Stimulated activated CD8-positive, alpha-beta memory T cell treated with anti-CD3 and anti-CD28 coated beads, Interleukin-12 subunit alpha, Interleukin-12 subunit beta, amount 100 ng/mL, for 4 hours (primary cell): ENCODE measurements at regions not wholly inside any gene's neighbourhood (a gene's known extent, or its start where the extent isn't known, plus 50 kb on each side); places are given as distances from the start of the nearest gene placed in this dataset.
"Not testable (repeated sequence)": the region's sequence is repeated elsewhere in the genome, so short reads cannot be mapped to it uniquely, and the experiment has no call there.

Source experiments
- DNase-seq: peaks from one replicate; pipeline ENCODE4 v3.0.0-alpha.2; 2020; ENCODE audit warnings: low read depth

- no peak for DNase-seq
These were observed 191.5 kb upstream of the NR2F2 start for GRCh38 chr15:96138985-96139384.

GRCh38 chr15:96142498-96142897 lies 188.0 kb upstream of the NR2F2 start:
- DNase-seq = no peak

DNA sequence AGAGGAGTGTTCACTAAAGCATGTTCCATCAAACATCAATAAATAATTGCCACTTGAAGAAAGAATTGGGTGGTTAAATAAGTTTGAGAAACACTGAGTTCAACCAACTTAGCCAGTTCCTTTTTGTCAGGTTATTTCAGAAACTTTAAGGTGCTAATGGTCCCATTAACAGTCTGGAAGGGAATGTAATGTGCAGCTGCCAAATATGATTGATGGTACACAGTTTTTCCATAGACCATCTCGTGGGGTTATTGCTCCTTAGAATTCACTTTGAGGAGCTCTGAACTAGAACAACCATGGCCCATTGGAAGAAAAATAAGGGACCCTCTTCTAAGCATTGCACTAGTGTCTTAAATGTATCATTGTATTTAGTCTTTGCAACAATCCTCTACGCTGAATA lies 185.8 kb upstream of the NR2F2 start:
- no peak for DNase-seq

DNA sequence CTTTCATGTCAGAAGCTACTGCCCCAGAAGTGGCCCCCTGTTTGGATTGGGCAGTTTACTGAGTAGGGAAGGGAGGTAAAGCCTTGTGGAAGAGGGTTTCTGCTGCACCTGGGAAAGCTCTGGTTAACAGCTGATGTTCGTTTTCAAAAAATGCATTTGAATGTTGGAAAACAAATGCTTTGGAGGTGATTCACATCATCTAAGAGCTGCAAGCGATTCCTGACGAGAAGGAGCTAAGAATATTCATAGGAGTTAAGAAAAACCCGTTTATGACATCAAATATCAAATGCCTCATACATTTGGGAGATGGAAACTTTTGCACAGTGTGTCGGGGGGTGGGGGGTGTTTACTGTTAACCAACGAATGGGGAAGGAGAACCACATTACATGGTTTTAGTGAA lies 183.8 kb upstream of the NR2F2 start:
- no peak for DNase-seq

DNA sequence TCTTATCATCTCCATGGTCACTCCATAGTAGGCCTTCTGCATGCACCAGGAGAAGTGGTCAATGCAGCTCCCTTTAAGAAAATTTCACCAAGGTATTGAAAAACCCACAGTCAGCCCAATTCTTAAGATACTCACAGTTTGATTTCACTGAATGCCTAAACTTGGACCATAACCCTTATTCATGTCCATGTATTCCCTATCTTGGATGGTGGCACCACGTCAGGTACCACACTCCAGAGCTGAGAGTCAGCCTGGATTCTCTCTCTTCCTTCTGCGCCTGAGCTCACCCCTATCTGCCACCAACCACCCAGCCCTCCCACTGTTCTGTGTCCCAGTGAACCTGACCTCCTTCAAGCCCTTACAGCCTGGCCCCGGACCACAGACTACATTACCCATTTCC lies 183.2 kb upstream of the NR2F2 start:
- DNase-seq = no peak

DNA sequence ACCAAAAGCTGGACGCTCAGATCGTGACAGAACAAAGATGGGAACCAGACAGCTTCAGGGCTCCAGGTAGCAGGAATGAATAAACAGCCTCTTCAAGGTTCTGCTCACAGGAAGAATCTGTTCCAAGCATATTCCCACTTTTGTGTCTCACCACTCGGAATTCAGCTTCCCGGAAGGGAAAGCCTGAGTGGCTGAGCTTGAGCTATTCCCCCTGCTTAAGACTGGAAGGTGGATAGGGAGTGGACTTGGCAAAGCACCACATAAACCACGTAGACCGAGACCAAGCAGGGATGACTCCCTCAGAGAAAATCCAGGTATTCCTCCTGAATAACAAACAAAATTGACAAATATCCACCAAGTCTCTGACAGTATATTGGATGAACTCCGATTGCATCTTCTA lies 180.2 kb upstream of the NR2F2 start:
- DNase-seq = no peak

DNA sequence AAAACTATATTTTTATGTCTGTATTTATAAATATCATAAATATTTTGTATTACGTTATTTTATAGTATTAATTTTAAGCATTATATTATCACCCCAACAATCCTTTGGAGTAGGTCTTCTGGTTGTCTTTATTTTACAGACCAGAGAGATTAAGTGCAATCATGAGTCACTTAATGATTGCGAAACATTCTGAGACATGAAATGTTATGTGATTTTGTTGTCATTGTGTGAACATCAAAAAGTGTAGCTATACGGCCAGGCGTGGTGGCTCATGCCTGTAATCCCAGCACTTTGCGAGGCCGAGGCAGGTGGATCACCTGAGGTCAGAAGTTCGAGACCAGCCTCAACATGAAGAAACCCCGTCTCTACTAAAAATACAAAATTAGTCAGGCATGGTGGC lies 178.8 kb upstream of the NR2F2 start:
- not testable (repeated sequence) for DNase-seq

DNA sequence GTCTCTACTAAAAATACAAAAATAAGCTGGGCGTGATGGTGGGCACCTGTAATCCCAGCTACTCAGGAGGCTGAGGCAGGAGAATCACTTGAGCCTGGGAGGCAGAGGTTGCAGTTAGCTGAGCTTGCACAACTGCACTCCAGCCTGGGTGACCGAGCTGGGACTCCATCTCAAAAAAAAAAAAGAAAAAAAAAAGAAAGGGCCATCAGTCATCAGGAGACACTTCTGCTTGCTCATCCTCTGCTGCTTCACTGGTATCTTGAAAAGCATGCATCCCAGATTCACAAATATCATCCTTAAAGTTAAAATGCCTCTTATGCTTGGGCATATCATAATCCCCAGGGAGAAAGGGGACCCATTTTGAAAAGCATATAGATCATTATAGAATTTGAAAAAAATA lies 176.6 kb upstream of the NR2F2 start:
- no peak for DNase-seq

DNA sequence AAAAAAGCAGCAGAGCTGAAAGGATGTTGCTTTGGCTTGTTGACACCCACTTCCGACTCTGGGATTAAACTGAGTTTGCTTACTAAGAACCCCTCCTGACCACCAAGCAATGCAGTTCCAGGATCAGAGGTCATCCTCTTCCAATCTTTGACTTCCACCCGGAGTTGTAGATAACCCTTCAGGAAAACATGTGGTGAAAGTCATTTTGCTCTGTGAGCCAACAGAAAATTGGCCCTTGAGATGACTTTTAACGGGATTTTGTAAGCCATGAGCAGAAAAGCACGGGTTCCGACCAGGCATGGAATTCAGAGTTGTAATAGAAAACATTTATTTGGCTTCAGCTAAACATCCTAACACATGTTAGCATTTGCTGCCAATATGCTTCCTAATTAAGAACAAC lies 171.6 kb upstream of the NR2F2 start:
- DNase-seq = no peak

GRCh38 chr15:96160269-96160668 lies 170.2 kb upstream of the NR2F2 start:
- DNase-seq = no peak

- no peak for DNase-seq
These were observed 169.7 kb upstream of the NR2F2 start for GRCh38 chr15:96160800-96161199.

DNA sequence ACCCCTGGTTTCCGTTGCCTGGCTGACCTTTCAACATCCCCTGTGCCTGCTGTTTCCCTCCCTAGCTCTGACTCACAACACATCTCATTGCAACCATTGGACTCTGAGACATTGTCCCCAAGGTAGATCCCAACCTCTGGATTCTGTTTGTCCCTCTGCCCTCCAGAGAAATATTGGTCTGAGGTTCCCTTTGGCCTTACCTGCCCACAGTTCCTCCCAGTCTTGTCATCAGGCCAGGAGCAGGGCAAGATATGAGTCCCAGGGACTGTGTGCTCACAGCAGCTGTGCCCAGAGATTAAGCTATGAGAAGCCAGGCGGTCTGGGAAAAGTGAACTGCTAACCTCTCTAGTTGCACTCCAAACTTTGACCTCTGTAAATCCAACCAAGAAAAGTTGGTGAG lies 168.2 kb upstream of the NR2F2 start:
- no peak for DNase-seq

GRCh38 chr15:96165081-96165480 lies 165.4 kb upstream of the NR2F2 start:
- DNase-seq = no peak

GRCh38 chr15:96165775-96166174 lies 164.7 kb upstream of the NR2F2 start:
- no peak for DNase-seq

GRCh38 chr15:96166223-96167200 lies 164.0 kb upstream of the NR2F2 start:
- no peak for DNase-seq

DNA sequence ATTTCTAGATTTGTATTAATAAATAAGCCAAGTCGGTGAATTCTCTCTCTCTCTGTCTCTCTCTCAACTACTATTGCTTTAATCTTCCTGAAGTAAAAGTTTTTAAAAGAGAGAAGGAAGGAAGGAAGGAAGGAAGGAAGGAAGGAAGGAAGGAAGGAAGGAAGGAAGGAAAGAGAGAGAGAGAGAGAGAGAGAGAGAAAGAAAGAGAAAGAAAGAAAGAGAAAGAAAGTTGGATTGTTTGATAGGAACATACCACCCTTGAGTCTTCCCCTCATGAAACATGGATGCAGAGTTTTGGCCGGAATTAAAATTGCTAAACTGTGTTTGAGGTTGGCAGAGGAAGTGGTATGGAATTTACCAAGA lies 159.9 kb upstream of the NR2F2 start:
- not testable (repeated sequence) for DNase-seq

DNA sequence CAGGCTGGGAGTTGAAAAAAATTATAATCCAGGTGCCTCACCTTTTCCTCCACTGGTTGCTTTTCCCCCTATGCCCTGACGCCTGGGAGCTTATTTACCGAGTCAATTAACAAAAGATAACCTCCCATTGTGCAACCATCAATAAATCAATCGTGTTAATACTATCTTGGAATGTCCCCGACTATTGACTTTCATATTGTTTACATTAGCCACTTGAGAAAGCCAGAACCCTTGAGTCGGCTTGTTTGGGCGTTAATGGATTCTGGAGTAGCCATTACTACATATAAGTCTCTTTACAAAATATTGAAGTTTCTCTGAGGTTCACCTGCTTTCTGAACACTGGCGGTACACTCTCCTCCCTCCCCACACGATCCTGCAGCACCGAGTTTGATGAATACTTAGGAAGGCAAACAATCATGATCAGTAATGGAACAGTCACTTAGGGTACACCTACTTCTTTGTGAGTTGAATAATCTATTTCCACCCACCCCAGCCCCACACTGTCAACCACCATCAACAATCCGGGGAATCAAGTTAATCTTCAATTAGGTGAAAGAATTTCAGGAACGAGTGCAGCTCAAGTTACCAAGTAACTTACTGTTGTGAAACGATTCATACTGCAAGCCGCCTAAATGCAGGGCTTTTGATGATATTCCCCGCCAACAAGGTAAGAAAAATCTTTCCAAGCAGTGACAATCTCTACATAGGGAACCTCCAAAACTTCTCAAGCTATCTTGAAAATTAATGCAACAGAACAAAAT lies 159.3 kb upstream of the NR2F2 start:
- DNase-seq = no peak

GRCh38 chr15:96171853-96172296 lies 158.6 kb upstream of the NR2F2 start:
- DNase-seq = no peak

DNA sequence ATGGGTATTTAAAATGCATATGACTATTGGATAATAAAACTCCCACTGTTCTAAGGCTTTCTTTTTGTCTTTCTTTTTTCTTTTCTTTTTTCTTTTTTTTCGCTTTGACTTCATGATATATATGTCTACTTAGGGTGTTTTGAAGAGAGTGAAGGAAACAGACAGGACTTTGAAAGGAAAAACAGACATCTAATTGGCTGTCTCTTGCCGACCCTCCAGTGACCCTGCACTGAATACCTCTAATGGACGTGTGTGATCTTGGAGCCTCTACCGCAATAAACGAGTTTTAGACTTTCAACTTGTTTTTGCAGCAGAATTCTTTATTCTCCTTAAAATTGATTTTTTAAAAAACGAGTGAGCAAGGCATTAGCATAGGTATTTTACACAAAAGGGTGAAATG lies 158.1 kb upstream of the NR2F2 start:
- DNase-seq = no peak

DNA sequence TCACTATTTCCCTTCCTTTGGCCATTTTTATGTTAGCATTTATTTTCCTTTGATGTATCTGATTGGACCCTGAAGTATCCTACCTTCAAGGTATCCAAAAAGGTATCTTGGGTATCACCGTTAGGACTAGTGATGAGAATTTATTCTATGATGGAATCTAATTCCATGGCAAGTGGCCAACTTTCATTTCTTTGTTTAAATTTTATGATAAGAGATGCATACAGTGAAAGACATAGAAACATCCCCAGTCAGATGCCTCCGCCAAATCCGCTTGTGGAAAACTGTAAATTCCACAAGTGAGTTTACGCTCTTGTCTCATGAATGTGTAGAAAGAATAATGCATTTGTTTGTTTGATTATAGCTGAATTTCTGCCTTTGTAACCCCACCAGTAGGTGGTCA lies 153.7 kb upstream of the NR2F2 start:
- DNase-seq = no peak

DNA sequence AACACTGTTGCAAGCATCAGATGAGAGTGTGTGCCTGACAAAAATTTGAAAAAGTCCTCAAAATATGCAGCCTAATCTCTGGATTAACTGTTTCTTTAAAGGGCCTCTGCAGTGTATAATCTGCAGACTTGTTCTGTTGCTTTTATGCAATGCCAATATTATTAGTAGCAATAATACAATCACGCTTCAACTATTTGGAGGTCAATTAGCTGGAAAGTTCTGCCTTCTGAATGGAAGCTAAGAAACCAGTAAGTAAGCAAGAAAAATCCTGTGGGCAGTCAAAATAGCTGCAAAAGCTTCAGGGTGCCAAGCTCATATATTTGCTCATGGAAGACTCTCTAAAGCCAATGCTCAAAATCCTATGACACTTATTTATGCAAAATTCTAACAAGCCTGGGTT lies 153.2 kb upstream of the NR2F2 start:
- no peak for DNase-seq

DNA sequence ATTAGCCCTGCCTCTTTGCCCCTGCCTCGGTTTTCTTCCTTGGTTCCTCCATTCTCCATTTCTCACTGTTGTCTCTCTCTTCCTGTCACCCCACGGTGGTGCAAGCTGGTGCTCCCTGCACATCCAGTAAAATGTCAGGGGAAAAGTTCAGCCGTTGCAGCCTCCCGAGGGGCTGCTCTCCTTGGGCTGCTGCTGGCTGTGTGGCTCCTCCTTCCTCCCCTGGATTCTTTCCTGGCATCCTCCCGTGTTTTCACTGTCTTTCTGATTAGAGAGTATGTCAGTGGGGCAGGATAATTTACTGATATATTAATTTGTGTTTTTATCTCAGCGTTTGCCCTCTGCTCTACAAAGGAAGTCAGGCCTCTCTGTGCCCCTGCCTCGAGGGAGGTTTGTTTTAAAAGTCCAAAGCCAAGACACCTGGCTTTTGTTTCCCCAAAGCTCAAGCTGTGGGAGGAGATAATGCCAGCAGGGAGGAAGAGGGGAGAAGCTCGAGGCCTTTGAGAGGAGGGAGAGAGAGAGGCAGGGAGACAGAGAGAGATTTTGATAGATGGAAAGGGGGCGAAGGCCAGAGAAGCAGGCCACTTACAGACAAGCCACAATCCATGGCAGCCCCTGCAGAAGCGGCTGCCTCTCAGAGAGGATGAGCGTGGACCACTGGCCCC lies 150.3 kb upstream of the NR2F2 start:
- DNase-seq = no peak

GRCh38 chr15:96181217-96181616 lies 149.3 kb upstream of the NR2F2 start:
- no peak for DNase-seq
